Calu3 (cell line): ENCODE measurements at regions not wholly inside any gene's neighbourhood (a gene's known extent, or its start where the extent isn't known, plus 50 kb on each side); places are given as distances from the start of the nearest gene placed in this dataset.

ENCODE experiments used
- BruUV-seq: library from RNA; stranded (reverse); fragments of 400-500 nt; replicated peaks from 2 replicates; lab custom pipeline; 2021; lab: Mats Ljungman, UMichigan
- CTCF ChIA-PET: fragments of 300-600 bp; sonication (Branson Sonifier 250); formaldehyde crosslinking; loops from one replicate; lab custom pipeline; 2022; ENCODE audit warnings: antibody characterized with exemption; lab: Charles Lee
- DNase-seq: peaks from one replicate; pipeline ENCODE4 v3.0.0; 2022
- H3K27ac Mint-ChIP-seq: one replicate; pipeline ENCODE4 v1.8.0; 2022; ENCODE audit warnings: mixed read lengths; ENCODE audit not compliant: unreplicated experiment
- H3K27me3 Mint-ChIP-seq: one replicate; pipeline ENCODE4 v1.8.0; 2022; ENCODE audit warnings: mixed read lengths; ENCODE audit not compliant: unreplicated experiment
- H3K36me3 Mint-ChIP-seq: one replicate; pipeline ENCODE4 v1.8.0; 2022; ENCODE audit warnings: mild to moderate bottlenecking, moderate library complexity, mixed read lengths; ENCODE audit not compliant: insufficient read depth, unreplicated experiment
- H3K4me1 Mint-ChIP-seq: one replicate; pipeline ENCODE4 v1.8.0; 2022; ENCODE audit warnings: mild to moderate bottlenecking, low read depth, mixed read lengths; ENCODE audit not compliant: unreplicated experiment
- H3K4me3 Mint-ChIP-seq: one replicate; pipeline ENCODE4 v1.8.0; 2022; ENCODE audit warnings: mild to moderate bottlenecking, low read depth, moderate library complexity, mixed read lengths; ENCODE audit not compliant: unreplicated experiment
- H3K9me3 Mint-ChIP-seq: one replicate; pipeline ENCODE4 v1.8.0; 2022; ENCODE audit warnings: low read depth, mixed read lengths; ENCODE audit not compliant: unreplicated experiment
- intact Hi-C: fragments of 100-400 bp; cut with micrococcal nuclease; formaldehyde crosslinking; loops from one replicate; pipeline ENCODE4 v1.10.0; 2022; ENCODE audit not compliant: unreplicated experiment
- TF ChIP-seq, protein P1 (sequence below): fragments of 200-600 bp; IDR thresholded peaks from one replicate; pipeline ENCODE4 v1.8.0; 2022; ENCODE audit warnings: antibody characterized with exemption; ENCODE audit not compliant: unreplicated experiment

DNA sequence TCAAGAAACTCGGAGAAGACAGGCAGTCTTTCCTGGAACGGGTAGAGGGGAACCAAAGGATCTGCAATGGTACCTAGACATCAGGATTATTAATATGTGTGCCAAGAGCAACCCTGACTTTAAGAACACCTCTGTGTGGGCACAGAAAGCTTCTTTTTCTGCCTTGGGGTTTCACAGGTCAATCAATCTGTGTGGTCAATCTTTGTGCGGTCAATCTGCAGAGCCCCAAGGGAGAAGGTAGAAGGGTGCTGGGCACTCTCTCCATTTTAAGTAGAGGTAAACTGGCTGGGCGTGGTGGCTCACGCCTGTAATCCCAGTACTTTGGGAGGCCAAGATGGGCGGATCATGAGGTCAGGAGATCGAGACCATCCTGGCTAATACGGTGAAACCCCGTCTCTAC lies 100.7 kb downstream of the ARF6 start:
- Mint-ChIP-seq H3K27ac (no peak overlapping the region), H3K9me3 (no peaks in the 10 kb centered on the region), H3K4me1 (peaks cover 37% of the 10 kb centered on the region), H3K4me3 (no peak overlapping the region), H3K36me3 (no peaks in the 10 kb centered on the region), H3K27me3 (no peaks in the 10 kb centered on the region)
- intact Hi-C loops = no loop called here
- TF ChIP-seq, protein P1, sequence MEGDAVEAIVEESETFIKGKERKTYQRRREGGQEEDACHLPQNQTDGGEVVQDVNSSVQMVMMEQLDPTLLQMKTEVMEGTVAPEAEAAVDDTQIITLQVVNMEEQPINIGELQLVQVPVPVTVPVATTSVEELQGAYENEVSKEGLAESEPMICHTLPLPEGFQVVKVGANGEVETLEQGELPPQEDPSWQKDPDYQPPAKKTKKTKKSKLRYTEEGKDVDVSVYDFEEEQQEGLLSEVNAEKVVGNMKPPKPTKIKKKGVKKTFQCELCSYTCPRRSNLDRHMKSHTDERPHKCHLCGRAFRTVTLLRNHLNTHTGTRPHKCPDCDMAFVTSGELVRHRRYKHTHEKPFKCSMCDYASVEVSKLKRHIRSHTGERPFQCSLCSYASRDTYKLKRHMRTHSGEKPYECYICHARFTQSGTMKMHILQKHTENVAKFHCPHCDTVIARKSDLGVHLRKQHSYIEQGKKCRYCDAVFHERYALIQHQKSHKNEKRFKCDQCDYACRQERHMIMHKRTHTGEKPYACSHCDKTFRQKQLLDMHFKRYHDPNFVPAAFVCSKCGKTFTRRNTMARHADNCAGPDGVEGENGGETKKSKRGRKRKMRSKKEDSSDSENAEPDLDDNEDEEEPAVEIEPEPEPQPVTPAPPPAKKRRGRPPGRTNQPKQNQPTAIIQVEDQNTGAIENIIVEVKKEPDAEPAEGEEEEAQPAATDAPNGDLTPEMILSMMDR = no peak
- CTCF ChIA-PET = interaction anchor here (1.0 kb wide), 1 partner anchor 21 kb away, joined by 3 read pairs; no protein-coding TSS in a partner anchor
- no TSS peak for BruUV-seq
- no peak for DNase-seq

DNA sequence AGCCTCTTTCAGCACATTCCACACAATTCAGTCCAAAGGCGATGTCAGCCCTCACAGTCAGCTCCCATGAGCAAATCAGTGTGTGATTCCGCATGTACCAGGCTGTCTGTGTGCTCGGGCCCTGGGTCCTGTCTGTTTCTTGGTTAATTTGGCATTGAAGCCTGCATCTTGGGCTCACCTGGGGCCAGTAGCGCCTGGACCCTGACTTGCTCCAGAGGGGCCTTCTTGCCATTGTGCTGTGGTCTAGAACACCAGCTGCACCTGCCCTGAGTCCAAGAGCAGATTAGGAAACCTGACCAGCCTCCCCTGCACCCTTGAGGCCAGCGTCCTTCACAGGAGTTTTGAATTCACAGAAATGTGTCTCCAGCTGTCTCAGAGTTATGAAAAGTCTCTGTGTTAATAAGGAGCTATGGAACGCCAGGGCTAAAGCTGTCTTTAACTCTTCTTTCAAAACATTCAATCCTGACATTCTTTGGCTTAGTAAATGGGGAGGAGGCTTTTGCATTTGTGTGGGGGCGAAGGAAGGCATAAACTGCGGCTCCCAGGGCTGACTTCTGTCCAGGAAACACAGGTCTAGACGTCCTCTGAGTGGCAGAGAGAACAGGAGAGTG lies 102.2 kb downstream of the ARF6 start:
- DNase-seq = no peak
- TF ChIP-seq, protein P1 = no peak
- CTCF ChIA-PET = no interaction called here
- H3K27ac Mint-ChIP-seq = no peak overlapping the region
- intact Hi-C loops = no loop called here
- no peak overlapping the region for H3K4me3 Mint-ChIP-seq
- H3K36me3 Mint-ChIP-seq = peaks cover 11% of the 10 kb centered on the region
- H3K9me3 Mint-ChIP-seq = no peaks in the 10 kb centered on the region
- peaks cover 43% of the 10 kb centered on the region for H3K4me1 Mint-ChIP-seq
- H3K27me3 Mint-ChIP-seq = no peaks in the 10 kb centered on the region
- no TSS peak for BruUV-seq

DNA sequence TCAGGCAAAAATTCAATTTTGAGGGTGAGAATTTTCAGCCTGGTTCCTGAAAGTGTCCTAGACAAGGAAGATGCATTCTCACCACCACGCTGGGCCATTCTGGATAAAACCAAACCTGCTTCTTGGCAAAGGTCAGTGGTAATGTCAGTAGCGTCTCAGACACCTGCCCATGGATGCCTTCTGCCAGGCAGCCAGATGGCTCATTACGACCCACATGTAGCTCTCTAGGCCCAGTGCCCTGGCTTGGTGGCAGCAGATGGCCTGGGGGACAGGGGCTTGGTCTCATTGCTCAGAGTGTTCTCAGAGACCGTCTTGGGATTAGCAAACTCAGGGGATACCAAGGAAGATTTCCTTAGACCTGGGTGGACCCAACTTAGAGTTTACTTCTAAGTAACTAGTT lies 105.1 kb downstream of the ARF6 start:
- TF ChIP-seq, protein P1 = no peak
- BruUV-seq = no TSS peak
- Mint-ChIP-seq H3K36me3 (peaks cover 35% of the 10 kb centered on the region), H3K27me3 (no peaks in the 10 kb centered on the region), H3K27ac (no peak overlapping the region), H3K4me1 (peaks cover 51% of the 10 kb centered on the region), H3K9me3 (no peaks in the 10 kb centered on the region), H3K4me3 (no peak overlapping the region)
- intact Hi-C loops = no loop called here
- no peak for DNase-seq
- CTCF ChIA-PET = interaction anchor here (1.8 kb wide), 1 partner anchor 51 kb away, joined by 4 read pairs; no protein-coding TSS in a partner anchor

DNA sequence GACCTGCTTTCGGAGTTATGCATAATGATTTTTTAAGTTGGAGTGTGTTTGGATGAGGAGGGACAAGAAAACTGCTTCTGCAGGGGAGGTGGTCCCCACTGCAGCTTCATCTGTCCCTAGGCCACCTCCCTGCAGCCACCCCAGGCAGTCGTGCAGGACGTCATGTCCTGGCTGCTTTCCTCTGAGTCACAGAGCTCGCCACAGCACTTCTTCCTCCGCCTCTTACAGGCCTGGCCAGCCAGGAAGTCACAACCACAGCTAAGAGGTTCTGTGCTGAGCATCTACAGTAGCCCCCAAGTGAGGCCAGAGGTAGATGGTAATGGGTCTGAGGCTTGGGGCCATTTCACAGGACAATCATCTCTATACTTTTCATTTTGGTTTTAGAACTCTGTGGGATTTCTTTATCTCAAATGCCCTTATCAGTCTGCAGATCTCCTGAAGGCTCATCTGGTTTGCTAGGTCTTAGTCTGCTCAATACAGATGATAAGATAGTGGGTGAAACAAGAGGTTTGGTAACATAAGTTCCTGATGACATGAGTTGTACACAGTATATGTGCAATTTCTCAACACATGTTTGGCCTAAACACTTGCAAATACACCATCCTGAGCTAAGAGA lies 106.4 kb downstream of the ARF6 start:
- Mint-ChIP-seq H3K36me3 (peaks cover 46% of the 10 kb centered on the region), H3K4me3 (peak overlapping the region; percentile 63), H3K9me3 (no peaks in the 10 kb centered on the region), H3K27me3 (no peaks in the 10 kb centered on the region), H3K4me1 (peaks cover 50% of the 10 kb centered on the region), H3K27ac (peak overlapping the region; percentile 99)
- intact Hi-C loops = no loop called here
- TF ChIP-seq, protein P1 = no peak
- BruUV-seq = no TSS peak
- CTCF ChIA-PET = interaction anchor here (0.6 to 1.8 kb wide), 9 partner anchors 9 to 139 kb away, joined by 3 to 9 read pairs (median 4); no protein-coding TSS in a partner anchor
- DNase-seq = peak; percentile 78
